ENCODE measurements at regions not wholly inside any gene's neighbourhood (a gene's known extent, or its start where the extent isn't known, plus 50 kb on each side); places are given as distances from the start of the nearest gene placed in this dataset.

DNA sequence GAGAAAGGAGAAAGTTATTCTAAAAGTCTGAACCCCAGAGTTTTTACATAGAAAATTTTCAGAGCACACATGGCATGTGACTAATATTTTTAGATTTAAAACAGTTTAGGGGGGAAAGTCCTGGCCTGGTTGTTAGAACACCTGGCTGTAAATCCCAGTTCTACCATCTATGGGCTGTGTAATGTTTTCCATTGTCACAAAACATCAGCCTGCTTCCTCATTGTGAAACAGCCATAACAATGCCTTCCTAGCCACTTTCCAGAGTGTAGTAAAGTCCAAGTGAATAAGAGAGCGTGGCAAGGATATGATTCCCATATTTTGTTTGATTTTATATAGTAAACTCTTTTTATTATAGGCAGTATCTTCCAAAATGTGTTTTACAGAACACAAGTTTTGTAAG, 310.0 kb upstream of the DCN start:
- Mint-ChIP-seq H3K27ac (no peak overlapping the region), H3K4me1 (ENCODE audit: low read depth) (no peaks in the 10 kb centered on the region), H3K4me3 (no peak overlapping the region), H3K27me3 (ENCODE audit: insufficient read depth) (no peaks in the 10 kb centered on the region), H3K36me3 (ENCODE audit: low read depth) (no peaks in the 10 kb centered on the region), H3K9me3 (peaks cover 6% of the 10 kb centered on the region)
- TF ChIP-seq CTCF (IDR thresholded peaks at IDR 0.05): no peak
- no peak for DNase-seq

- Mint-ChIP-seq H3K27me3 (ENCODE audit: insufficient read depth) (no peaks in the 10 kb centered on the region), H3K9me3 (peaks cover 13% of the 10 kb centered on the region), H3K4me1 (ENCODE audit: low read depth) (no peaks in the 10 kb centered on the region), H3K27ac (no peak overlapping the region), H3K36me3 (ENCODE audit: low read depth) (no peaks in the 10 kb centered on the region), H3K4me3 (no peak overlapping the region)
- TF ChIP-seq CTCF (IDR thresholded peaks at IDR 0.05): no peak
- DNase-seq: no peak
Observed at GRCh38 chr12:91490667-91491311, 308.2 kb upstream of the DCN start.

DNA sequence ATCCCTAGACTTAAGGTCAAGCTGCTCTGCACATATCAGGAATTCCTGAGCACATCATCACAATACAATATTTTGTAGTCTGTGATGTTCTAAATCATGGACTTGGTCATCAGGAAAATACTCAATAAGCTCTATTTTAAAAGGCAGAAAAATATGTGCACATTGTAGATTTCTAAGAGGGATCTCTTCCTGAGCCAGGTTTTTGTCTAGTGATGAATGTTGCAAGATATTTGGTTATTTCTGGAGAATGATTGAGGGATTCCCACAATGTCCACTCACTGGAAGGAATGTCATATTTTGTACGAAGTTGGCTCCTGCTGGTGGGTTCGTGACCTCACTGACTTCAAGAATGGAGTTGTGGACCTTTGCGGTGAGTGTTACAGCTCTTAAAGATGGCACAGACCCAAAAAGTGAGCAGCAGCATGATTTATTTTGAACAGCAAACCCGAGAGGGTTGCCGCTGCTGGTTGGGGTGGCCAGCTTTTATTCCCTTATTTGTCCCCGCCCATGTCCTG, 300.9 kb upstream of the DCN start:
- Mint-ChIP-seq H3K9me3 (peaks cover 17% of the 10 kb centered on the region), H3K4me3 (no peak overlapping the region), H3K27me3 (ENCODE audit: insufficient read depth) (no peaks in the 10 kb centered on the region), H3K36me3 (ENCODE audit: low read depth) (no peaks in the 10 kb centered on the region), H3K4me1 (ENCODE audit: low read depth) (no peaks in the 10 kb centered on the region), H3K27ac (no peak overlapping the region)
- no peak for TF ChIP-seq CTCF (IDR thresholded peaks at IDR 0.05)
- DNase-seq: no peak

DNA sequence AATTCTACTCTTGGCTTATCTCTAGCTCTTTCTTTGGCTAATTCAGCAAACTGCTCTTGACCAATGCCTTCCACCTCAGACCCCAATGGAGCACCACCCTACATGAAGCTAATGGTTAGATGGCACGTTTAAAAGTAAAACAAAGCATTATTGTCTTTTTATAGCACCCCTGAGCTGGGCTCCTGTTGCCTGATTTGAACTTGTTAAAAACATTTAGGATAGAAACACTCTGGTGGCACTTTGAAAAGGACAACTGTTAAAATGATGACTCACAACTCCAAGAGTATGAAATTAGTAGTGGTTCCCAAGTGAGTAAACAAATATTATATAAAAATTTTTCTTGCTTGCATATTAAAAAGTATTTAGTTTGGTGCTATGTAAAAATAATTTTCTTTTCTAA, 299.6 kb upstream of the DCN start:
- Mint-ChIP-seq H3K27me3 (ENCODE audit: insufficient read depth) (no peaks in the 10 kb centered on the region), H3K36me3 (ENCODE audit: low read depth) (no peaks in the 10 kb centered on the region), H3K4me1 (ENCODE audit: low read depth) (no peaks in the 10 kb centered on the region), H3K9me3 (peaks cover 21% of the 10 kb centered on the region), H3K27ac (no peak overlapping the region), H3K4me3 (no peak overlapping the region)
- DNase-seq: no peak
- TF ChIP-seq CTCF (IDR thresholded peaks at IDR 0.05): no peak

DNA sequence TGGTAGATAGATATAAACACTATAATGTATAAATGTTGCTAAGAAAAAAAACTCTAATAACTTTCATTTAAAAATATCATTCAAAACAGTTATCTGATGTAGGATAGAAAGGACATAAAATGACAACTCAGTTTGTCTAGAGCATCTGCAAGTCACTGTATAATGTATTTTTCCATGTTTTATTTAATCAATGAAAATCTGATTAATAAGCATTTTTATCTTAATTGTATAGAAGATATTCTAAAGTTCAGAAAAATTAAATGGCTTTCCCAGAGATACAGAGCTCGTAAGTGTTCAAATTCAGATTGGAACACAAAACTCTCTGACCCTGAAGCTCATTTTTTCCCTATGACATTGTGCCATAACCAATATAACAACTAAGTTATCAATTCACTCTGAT, 295.9 kb upstream of the DCN start:
- Mint-ChIP-seq H3K4me1 (ENCODE audit: low read depth) (no peaks in the 10 kb centered on the region), H3K4me3 (no peak overlapping the region), H3K27me3 (ENCODE audit: insufficient read depth) (no peaks in the 10 kb centered on the region), H3K27ac (no peak overlapping the region), H3K9me3 (peaks cover 19% of the 10 kb centered on the region), H3K36me3 (ENCODE audit: low read depth) (no peaks in the 10 kb centered on the region)
- TF ChIP-seq CTCF (IDR thresholded peaks at IDR 0.05): no peak
- no peak for DNase-seq

Measured in HFFc6 (cell line).